NCI-H345 treated with DMSO at 0.1 percent for 48 hours (cell line): ENCODE measurements at regions not wholly inside any gene's neighbourhood (a gene's known extent, or its start where the extent isn't known, plus 50 kb on each side); places are given as distances from the start of the nearest gene placed in this dataset.
"Not testable (repeated sequence)": the region's sequence is repeated elsewhere in the genome, so short reads cannot be mapped to it uniquely, and the experiment has no call there.

Experiments used
- DNase-seq: peaks from one replicate; lab custom pipeline; 2025; ENCODE audit not compliant: unreplicated experiment; lab: John Stamatoyannopoulos, UW

GRCh38 chr5:106393276-106393675 lies 1277.5 kb downstream of the EFNA5 start:
- no peak for DNase-seq

GRCh38 chr5:106392766-106393165 lies 1278.0 kb downstream of the EFNA5 start:
- no peak for DNase-seq

GRCh38 chr5:106387767-106388166 lies 1283.0 kb downstream of the EFNA5 start:
- not testable (repeated sequence) for DNase-seq

- DNase-seq = no peak
Observed at GRCh38 chr5:106386287-106386686, 1284.5 kb downstream of the EFNA5 start.

- no peak for DNase-seq
Observed at GRCh38 chr5:106380736-106381135, 1290.0 kb downstream of the EFNA5 start.

- DNase-seq = no peak
Observed at GRCh38 chr5:106376522-106376921, 1294.2 kb downstream of the EFNA5 start.

- DNase-seq = no peak
Observed at GRCh38 chr5:106374956-106375355, 1295.8 kb downstream of the EFNA5 start.

GRCh38 chr5:106368021-106368420 lies 1302.7 kb downstream of the EFNA5 start:
- DNase-seq = no peak

- no peak for DNase-seq
Observed at GRCh38 chr5:106367281-106367680, 1303.5 kb downstream of the EFNA5 start.

GRCh38 chr5:106363578-106363977 lies 1307.2 kb downstream of the EFNA5 start:
- DNase-seq = no peak

- DNase-seq = no peak
Observed at GRCh38 chr5:106361905-106362304, 1308.8 kb downstream of the EFNA5 start.

GRCh38 chr5:106331415-106331814 lies 1339.3 kb downstream of the EFNA5 start:
- no peak for DNase-seq

- no peak for DNase-seq
Observed at GRCh38 chr5:106324356-106324755, 1346.4 kb downstream of the EFNA5 start.

- no peak for DNase-seq
Observed at GRCh38 chr5:106321242-106321641, 1349.5 kb downstream of the EFNA5 start.

- no peak for DNase-seq
Observed at GRCh38 chr5:106314221-106314824, 1356.4 kb downstream of the EFNA5 start.

GRCh38 chr5:106312360-106312759 lies 1358.4 kb downstream of the EFNA5 start:
- DNase-seq = no peak

- DNase-seq = no peak
Observed at GRCh38 chr5:106311230-106311915, 1359.4 kb downstream of the EFNA5 start.

GRCh38 chr5:106307265-106307664 lies 1363.5 kb downstream of the EFNA5 start:
- no peak for DNase-seq

GRCh38 chr5:106306313-106307028 lies 1364.3 kb downstream of the EFNA5 start:
- DNase-seq = no peak

- no peak for DNase-seq
Observed at GRCh38 chr5:106303911-106304310, 1366.8 kb downstream of the EFNA5 start.

- DNase-seq = no peak
Observed at GRCh38 chr5:106292654-106293053, 1378.1 kb downstream of the EFNA5 start.

- no peak for DNase-seq
Observed at GRCh38 chr5:106290841-106291240, 1379.9 kb downstream of the EFNA5 start.
